ENCODE measurements at regions not wholly inside any gene's neighbourhood (a gene's known extent, or its start where the extent isn't known, plus 50 kb on each side); places are given as distances from the start of the nearest gene placed in this dataset.

GRCh38 chr13:29905845-29906244, 55.4 kb upstream of the UBL3 start:
- TF ChIP-seq CTCF (IDR thresholded peaks at IDR 0.05; ENCODE audit: insufficient read depth, low read depth, low read length) (no peak), EZH2 (IDR thresholded peaks at IDR 0.05; ENCODE audit: insufficient read depth, low read length) (no peak)

Data from astrocyte (in vitro differentiated cells and primary cell).